ENCODE measurements at regions not wholly inside any gene's neighbourhood (a gene's known extent, or its start where the extent isn't known, plus 50 kb on each side); places are given as distances from the start of the nearest gene placed in this dataset.

- TF ChIP-seq POLR2AphosphoS5 (IDR thresholded peaks at IDR 0.05; ENCODE audit: borderline replicate concordance, low read depth, low read length) (no peak), FOXP2 (optimal IDR thresholded peaks at IDR 0.05; ENCODE audit: control extremely low read depth, extremely low read length, insufficient read depth) (no peak)
Measured at GRCh38 chr7:51569176-51569575, 252.6 kb upstream of the COBL start.
